HepG2 (cell line): ENCODE measurements at regions not wholly inside any gene's neighbourhood (a gene's known extent, or its start where the extent isn't known, plus 50 kb on each side); places are given as distances from the start of the nearest gene placed in this dataset.

Experiments used
- ARNTL ChIP-seq: sonication (generic); formaldehyde crosslinking; IDR thresholded peaks from 2 replicates; pipeline ENCODE4 v1.4.0; 2020; ENCODE audit warnings: mild to moderate bottlenecking, missing genetic modification reagents
- DR1 ChIP-seq: sonication (generic); formaldehyde crosslinking; IDR thresholded peaks from 2 replicates; pipeline ENCODE4 v1.8.0; 2021; ENCODE audit warnings: mild to moderate bottlenecking, missing genetic modification reagents, inconsistent platforms
- GATAD2A ChIP-seq: IDR thresholded peaks from 2 replicates; pipeline ENCODE4 v1.6.1; 2016
- HBP1 ChIP-seq: IDR thresholded peaks from 2 replicates; pipeline ENCODE4 v1.6.1; 2016; ENCODE audit warnings: low read depth, control low read depth
- HIVEP1 ChIP-seq: sonication (generic); formaldehyde crosslinking; IDR thresholded peaks from 2 replicates; pipeline ENCODE4 v1.4.0; 2020; ENCODE audit warnings: mild to moderate bottlenecking, missing genetic modification reagents
- KAT2B ChIP-seq: fragments of 150-350 bp; IDR thresholded peaks from 2 replicates; pipeline ENCODE4 v1.6.1; 2014; ENCODE audit warnings: low read depth, low read length, borderline replicate concordance
- MAX ChIP-seq: IDR thresholded peaks from 2 replicates; pipeline ENCODE4 v1.6.1; 2012; ENCODE audit warnings: inconsistent platforms
- NBN ChIP-seq: fragments of 450-650 bp; conservative IDR thresholded peaks from 2 replicates; pipeline ENCODE4 v1.6.1; 2017
- NKX3-1 ChIP-seq: sonication (generic); formaldehyde crosslinking; IDR thresholded peaks from 2 replicates; pipeline ENCODE4 v1.5.0; 2020; ENCODE audit warnings: missing genetic modification reagents
- NR2F2 ChIP-seq: IDR thresholded peaks from 2 replicates; pipeline ENCODE4 v1.6.1; 2012; ENCODE audit warnings: low read depth, inconsistent platforms, borderline replicate concordance
- PREB ChIP-seq: sonication (generic); formaldehyde crosslinking; IDR thresholded peaks from 2 replicates; pipeline ENCODE4 v1.4.0; 2020; ENCODE audit warnings: missing genetic modification reagents
- RAD21 ChIP-seq: fragments of 450-650 bp; formaldehyde crosslinking; IDR thresholded peaks from 2 replicates; pipeline ENCODE4 v1.5.0; 2020; ENCODE audit warnings: mild to moderate bottlenecking
- REPIN1 ChIP-seq: sonication (generic); formaldehyde crosslinking; IDR thresholded peaks from 2 replicates; pipeline ENCODE4 v1.8.0; 2022; ENCODE audit warnings: missing genetic modification reagents, low read depth, mild to moderate bottlenecking, borderline replicate concordance
- RFXAP ChIP-seq: sonication (generic); formaldehyde crosslinking; IDR thresholded peaks from 2 replicates; pipeline ENCODE4 v1.4.0; 2020; ENCODE audit warnings: missing genetic modification reagents, borderline replicate concordance
- SRSF9 ChIP-seq: fragments of 200-400 bp; formaldehyde crosslinking; IDR thresholded peaks from 2 replicates; pipeline ENCODE4 v1.6.1; 2018; ENCODE audit warnings: borderline replicate concordance, mild to moderate bottlenecking, low read depth, low read length; ENCODE audit not compliant: insufficient read depth, poor library complexity, severe bottlenecking
- SSRP1 ChIP-seq: IDR thresholded peaks from 2 replicates; pipeline ENCODE4 v1.6.1; 2016; ENCODE audit warnings: control low read depth
- TFAP4 ChIP-seq: sonication (generic); IDR thresholded peaks from 2 replicates; pipeline ENCODE4 v1.6.1; 2016; ENCODE audit warnings: low read depth, borderline replicate concordance
- TFE3 ChIP-seq: IDR thresholded peaks from 2 replicates; pipeline ENCODE4 v1.6.1; 2016
- ZFAT ChIP-seq: sonication (generic); formaldehyde crosslinking; conservative IDR thresholded peaks from 2 replicates; pipeline ENCODE4 v1.8.1; 2023; ENCODE audit warnings: missing genetic modification reagents, inconsistent platforms
- ZFYVE20 ChIP-seq: sonication (generic); formaldehyde crosslinking; IDR thresholded peaks from 2 replicates; pipeline ENCODE4 v1.8.0; 2023; ENCODE audit warnings: low read depth, mild to moderate bottlenecking, moderate library complexity, missing genetic modification reagents, borderline replicate concordance
- ZMYM4 ChIP-seq: sonication (generic); formaldehyde crosslinking; IDR thresholded peaks from 2 replicates; pipeline ENCODE4 v1.8.1; 2023; ENCODE audit warnings: mild to moderate bottlenecking, missing genetic modification reagents
- ZNF256 ChIP-seq: sonication (generic); formaldehyde crosslinking; conservative IDR thresholded peaks from 2 replicates; pipeline ENCODE4 v1.4.0; 2020; ENCODE audit warnings: missing genetic modification reagents
- ZNF503 ChIP-seq: sonication (generic); formaldehyde crosslinking; IDR thresholded peaks from 2 replicates; pipeline ENCODE4 v1.4.0; 2020; ENCODE audit warnings: missing genetic modification reagents
- ZNF768 ChIP-seq: sonication (generic); formaldehyde crosslinking; IDR thresholded peaks from 2 replicates; pipeline ENCODE4 v1.4.0; 2020; ENCODE audit warnings: missing genetic modification reagents

- TF ChIP-seq ZNF503 (CRISPR knock-in tag): no peak
- peak; percentile 80 for TF ChIP-seq ZMYM4 (CRISPR knock-in tag)
- TF ChIP-seq ZFAT: no peak
- no peak for TF ChIP-seq ZFYVE20
- TF ChIP-seq ZNF256: no peak
- TF ChIP-seq RFXAP: no peak
- TF ChIP-seq TFE3 (CRISPR knock-in tag): no peak
- TF ChIP-seq SSRP1 (CRISPR knock-in tag): peak; percentile 54; the same call in 1 of the 2 replicates
- peak; percentile 32; the same call in 1 of the 2 replicates for TF ChIP-seq REPIN1 (CRISPR knock-in tag)
- no peak for TF ChIP-seq NKX3-1 (CRISPR knock-in tag)
- TF ChIP-seq DR1 (CRISPR knock-in tag): no peak
- TF ChIP-seq NR2F2: no peak
- TF ChIP-seq KAT2B: no peak
- no peak for TF ChIP-seq ZNF768 (CRISPR knock-in tag)
- no peak for TF ChIP-seq TFAP4
- no peak for TF ChIP-seq NBN
- TF ChIP-seq GATAD2A: 0 out of 2 replicates have a peak, but pooled peaks have one; percentile 44
- TF ChIP-seq PREB (CRISPR knock-in tag): no peak
- 0 out of 2 replicates have a peak, but pooled peaks have one; percentile 19 for TF ChIP-seq MAX
- no peak for TF ChIP-seq SRSF9
- TF ChIP-seq HIVEP1 (CRISPR knock-in tag): no peak
- no peak for TF ChIP-seq ARNTL
- no peak for TF ChIP-seq HBP1 (CRISPR knock-in tag)
- TF ChIP-seq RAD21 (CRISPR knock-in tag): peak; percentile 89
These were observed 70.2 kb upstream of the ALDH1A1 start (continued) for GRCh38 chr9:73023025-73023541.
